Body of pancreas (tissue), 4 donors: ENCODE measurements at regions not wholly inside any gene's neighbourhood (a gene's known extent, or its start where the extent isn't known, plus 50 kb on each side); places are given as distances from the start of the nearest gene placed in this dataset.

Experiments
- ATAC-seq: fragments of 150-250 bp; one replicate; pipeline ENCODE4 v1.9.1; 2016
- DNase-seq, 4 donors: peaks; one replicate each; pipeline ENCODE4 v3.0.0-alpha.2; 2019
- H3K27ac ChIP-seq, 4 donors: fragments of 200-600 bp; sonication (generic); 1 replicate in 3 of 4; 2 replicates in 1 of 4; pipeline versions ENCODE4 v1.5.1 to v1.6.1; 2016 to 2019; ENCODE audit warnings: mild to moderate bottlenecking in 1 of 4, mixed read lengths in 1 of 4, moderate library complexity in 1 of 4
- H3K27me3 ChIP-seq, 2 donors: fragments of 200-600 bp; sonication (generic); one replicate each; pipeline ENCODE4 v1.6.0; 2016; ENCODE audit warnings: mild to moderate bottlenecking in 1 of 2
- H3K36me3 ChIP-seq, 2 donors: fragments of 200-600 bp; sonication (generic); replicated peaks in 1 of 2; 2 replicates each; pipeline ENCODE4 v1.5.1; 2016; ENCODE audit warnings: low read depth in 2 of 2; ENCODE audit not compliant: insufficient read depth in 1 of 2
- H3K4me1 ChIP-seq: fragments of 200-600 bp; sonication (generic); one replicate; pipeline ENCODE4 v1.6.0; 2016
- H3K4me3 ChIP-seq, 2 donors: fragments of 200-600 bp; sonication (generic); 1 replicate in 1 of 2; 2 replicates in 1 of 2; pipeline ENCODE4 v1.5.1; 2016 to 2019
- H3K9me3 ChIP-seq, 3 donors: fragments of 200-600 bp; sonication (generic); 1 replicate in 2 of 3; 2 replicates in 1 of 3; pipeline ENCODE4 v1.5.1; 2016
- POLR2A ChIP-seq, 3 donors: fragments of 450-650 bp; IDR thresholded peaks; one replicate each; pipeline ENCODE4 v1.6.1; 2016; ENCODE audit warnings: antibody characterized with exemption in 3 of 3, mild to moderate bottlenecking in 2 of 3
- WGBS, 2 donors: methylation state at CpG; one replicate each; pipeline ENCODE4 v1.1.5; 2017; 5-methylcytosine and 5-hydroxymethylcytosine counted together
- intact Hi-C: fragments of 100-400 bp; cut with DNase I; formaldehyde crosslinking; loops from one replicate; pipeline ENCODE4 v1.15.1; 2023
- TF ChIP-seq, protein P1 (sequence below), 7 experiments: fragments of 450-650 bp in 4 of 7; fragments of 200-600 bp in 3 of 7; sonication (generic) in 3 of 7; IDR thresholded peaks; one replicate each; pipeline ENCODE4 v1.5.1; 2016 to 2019; ENCODE audit warnings: antibody characterized with exemption in 7 of 7

DNA sequence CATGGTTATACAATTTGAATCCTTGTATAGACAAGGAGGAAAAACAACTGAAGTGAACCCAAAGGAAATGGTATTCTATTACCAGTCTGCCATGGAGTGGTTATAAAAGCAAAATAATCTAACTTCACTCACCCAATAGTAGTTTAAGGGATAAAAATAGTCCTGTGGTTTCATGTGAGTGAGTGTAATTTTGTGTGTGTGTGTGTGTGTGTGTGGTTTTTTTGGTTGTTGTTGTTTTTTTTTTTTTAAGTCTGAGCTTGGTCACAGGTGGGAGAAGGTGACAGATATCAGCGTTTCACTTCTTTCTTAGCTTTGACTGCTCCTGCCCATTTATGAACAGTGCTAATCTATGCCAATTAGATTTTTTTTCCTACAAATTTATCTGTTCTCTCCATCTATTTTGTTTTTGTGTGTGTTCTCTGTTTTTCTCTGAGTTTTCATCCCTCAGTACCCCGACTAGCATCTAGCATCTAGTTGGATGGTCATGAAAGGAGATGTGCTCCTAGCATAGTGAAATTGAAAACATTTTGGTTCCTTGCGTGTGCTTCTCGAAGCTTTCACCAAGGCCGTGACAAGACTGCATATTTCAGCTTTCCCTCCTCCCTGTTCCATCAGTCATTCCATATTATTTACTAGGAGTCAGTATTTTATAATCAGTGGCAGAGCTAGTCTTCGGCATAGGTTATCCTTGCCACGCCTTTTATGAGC is 200.1 kb upstream of the DTNA start:
- Histone ChIP-seq H3K4me1 (peaks cover 19% of the 10 kb centered on the region), H3K36me3 (no peaks in the 10 kb centered on the region), H3K9me3 (no peaks in the 10 kb centered on the region), H3K27me3 (no peaks in the 10 kb centered on the region), H3K4me3 (no peak overlapping the region), H3K27ac (no peak overlapping the region)
- DNase-seq (no peak), ATAC-seq (no peak)
- intact Hi-C loops = loop anchor here (10.0 kb wide), 1 partner anchor 145 kb away; no protein-coding TSS in a partner anchor
- TF ChIP-seq POLR2A (IDR thresholded peaks at IDR 0.05) = no peak
- TF ChIP-seq, protein P1, sequence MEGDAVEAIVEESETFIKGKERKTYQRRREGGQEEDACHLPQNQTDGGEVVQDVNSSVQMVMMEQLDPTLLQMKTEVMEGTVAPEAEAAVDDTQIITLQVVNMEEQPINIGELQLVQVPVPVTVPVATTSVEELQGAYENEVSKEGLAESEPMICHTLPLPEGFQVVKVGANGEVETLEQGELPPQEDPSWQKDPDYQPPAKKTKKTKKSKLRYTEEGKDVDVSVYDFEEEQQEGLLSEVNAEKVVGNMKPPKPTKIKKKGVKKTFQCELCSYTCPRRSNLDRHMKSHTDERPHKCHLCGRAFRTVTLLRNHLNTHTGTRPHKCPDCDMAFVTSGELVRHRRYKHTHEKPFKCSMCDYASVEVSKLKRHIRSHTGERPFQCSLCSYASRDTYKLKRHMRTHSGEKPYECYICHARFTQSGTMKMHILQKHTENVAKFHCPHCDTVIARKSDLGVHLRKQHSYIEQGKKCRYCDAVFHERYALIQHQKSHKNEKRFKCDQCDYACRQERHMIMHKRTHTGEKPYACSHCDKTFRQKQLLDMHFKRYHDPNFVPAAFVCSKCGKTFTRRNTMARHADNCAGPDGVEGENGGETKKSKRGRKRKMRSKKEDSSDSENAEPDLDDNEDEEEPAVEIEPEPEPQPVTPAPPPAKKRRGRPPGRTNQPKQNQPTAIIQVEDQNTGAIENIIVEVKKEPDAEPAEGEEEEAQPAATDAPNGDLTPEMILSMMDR (IDR thresholded peaks at IDR 0.05) = no peak
- WGBS, 2 donors = 88 to 92% methylated on average over 7 of the region's 7 CpGs

DNA sequence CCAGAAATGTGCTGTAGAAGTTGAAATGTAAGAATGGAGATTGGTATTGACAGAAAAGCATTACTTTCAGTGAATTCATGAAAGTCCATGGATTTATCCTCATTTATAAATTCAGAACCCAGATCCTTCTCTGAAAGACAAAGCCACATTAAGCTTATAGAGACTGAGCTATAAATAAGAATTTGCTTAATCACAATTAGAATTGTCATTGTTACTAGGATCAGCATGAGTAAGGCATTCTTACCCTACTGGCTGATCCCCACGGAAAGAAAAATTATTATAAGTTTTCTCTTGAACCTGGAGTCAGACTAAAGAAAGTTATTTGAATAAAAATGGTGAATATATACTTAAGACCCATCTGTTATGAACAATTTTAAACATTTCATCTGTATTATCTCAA is 199.2 kb upstream of the DTNA start:
- intact Hi-C loops = no loop called here
- Histone ChIP-seq H3K9me3 (no peaks in the 10 kb centered on the region), H3K27me3 (no peaks in the 10 kb centered on the region), H3K27ac (no peak overlapping the region), H3K4me3 (no peak overlapping the region), H3K36me3 (no peaks in the 10 kb centered on the region), H3K4me1 (peaks cover 16% of the 10 kb centered on the region)
- TF ChIP-seq, protein P1 (IDR thresholded peaks at IDR 0.05) = no peak
- TF ChIP-seq POLR2A (IDR thresholded peaks at IDR 0.05) = no peak
- WGBS, 2 donors = 83% methylated on average over 1 of the region's 1 CpG
- DNase-seq (no peak), ATAC-seq (no peak)

DNA sequence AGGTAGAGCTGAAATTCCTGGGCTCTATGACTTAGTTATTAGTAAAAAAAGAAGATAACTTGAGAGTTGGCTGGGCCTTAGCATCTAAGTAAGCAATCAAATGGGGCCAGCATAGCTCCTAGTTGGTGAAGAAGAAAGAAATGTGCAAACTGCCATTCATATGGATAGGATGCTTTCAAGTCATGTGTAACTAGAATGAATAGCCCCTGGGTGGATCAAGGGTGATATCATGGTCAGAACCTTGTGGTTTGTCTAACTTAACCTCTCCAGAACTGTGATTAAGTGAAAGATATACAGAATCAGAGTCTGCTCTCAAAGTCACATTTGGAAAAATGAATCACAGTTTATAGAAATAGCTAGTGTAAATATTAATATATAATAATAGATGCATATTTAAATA is 198.7 kb upstream of the DTNA start:
- Histone ChIP-seq H3K4me1 (peaks cover 16% of the 10 kb centered on the region), H3K27me3 (no peaks in the 10 kb centered on the region), H3K36me3 (no peaks in the 10 kb centered on the region), H3K4me3 (no peak overlapping the region), H3K27ac (no peak overlapping the region), H3K9me3 (no peaks in the 10 kb centered on the region)
- no peak for TF ChIP-seq POLR2A (IDR thresholded peaks at IDR 0.05)
- TF ChIP-seq, protein P1 (IDR thresholded peaks at IDR 0.05) = no peak
- DNase-seq = no peak
- intact Hi-C loops = no loop called here
- ATAC-seq = no peak

DNA sequence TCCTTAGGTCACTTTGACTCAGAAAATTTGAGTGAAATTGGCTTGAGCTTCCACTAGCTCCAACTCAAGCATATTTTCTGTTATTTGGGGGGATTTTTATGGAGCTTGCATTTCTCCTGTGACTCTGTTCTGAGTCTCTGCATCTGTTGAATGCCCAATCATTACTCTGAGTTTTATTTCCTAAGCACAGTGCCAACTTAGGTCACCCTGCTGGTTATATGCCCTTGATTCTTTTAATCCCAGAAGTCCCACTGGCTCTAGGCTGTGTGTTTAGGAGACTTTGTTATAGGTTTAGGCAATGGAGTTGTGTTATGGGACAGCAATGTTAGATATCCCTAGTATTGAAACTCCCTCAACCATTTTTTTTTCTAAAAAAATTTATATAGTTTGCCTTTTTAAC is 198.2 kb upstream of the DTNA start:
- intact Hi-C loops = no loop called here
- H3K4me1 ChIP-seq = peaks cover 16% of the 10 kb centered on the region
- H3K36me3 ChIP-seq = no peaks in the 10 kb centered on the region
- DNase-seq = no peak
- H3K9me3 ChIP-seq = no peaks in the 10 kb centered on the region
- no peak overlapping the region for H3K4me3 ChIP-seq
- no peaks in the 10 kb centered on the region for H3K27me3 ChIP-seq
- no peak for ATAC-seq
- TF ChIP-seq, protein P1 (IDR thresholded peaks at IDR 0.05) = no peak
- no peak for TF ChIP-seq POLR2A (IDR thresholded peaks at IDR 0.05)
- no peak overlapping the region for H3K27ac ChIP-seq

DNA sequence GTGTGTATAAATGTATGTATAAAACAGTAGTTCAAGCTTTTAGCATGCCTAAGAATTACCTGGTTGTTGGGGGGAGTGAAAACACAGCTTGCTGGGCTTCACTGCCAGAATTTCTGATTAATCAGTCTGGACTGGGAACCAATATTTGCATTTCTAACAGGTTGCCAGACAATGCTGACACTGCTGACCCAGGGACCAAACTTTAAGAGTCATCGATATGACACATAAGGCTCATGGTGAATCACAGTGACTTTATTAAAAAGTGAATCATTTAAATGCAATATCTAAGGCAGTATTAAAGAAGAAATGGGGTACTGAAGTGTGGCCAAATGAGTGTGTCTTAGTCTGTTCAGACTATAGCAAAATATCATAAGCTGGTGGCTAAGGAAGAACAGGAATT is 195.9 kb upstream of the DTNA start:
- ATAC-seq (peak; percentile 79), DNase-seq (peak in 2 of 4 donors; percentile 16 to 37)
- Histone ChIP-seq H3K27ac (peak overlapping the region in 1 of 4 donors; percentile 37), H3K4me1 (peaks cover 16% of the 10 kb centered on the region), H3K27me3 (no peaks in the 10 kb centered on the region), H3K36me3 (no peaks in the 10 kb centered on the region), H3K9me3 (no peaks in the 10 kb centered on the region), H3K4me3 (no peak overlapping the region)
- intact Hi-C loops = no loop called here
- TF ChIP-seq POLR2A (IDR thresholded peaks at IDR 0.05) = no peak
- TF ChIP-seq, protein P1 (IDR thresholded peaks at IDR 0.05) = no peak
- WGBS, 2 donors = 35 to 52% methylated on average over 1 of the region's 1 CpG
